HCT116 (cell line): ENCODE measurements at regions not wholly inside any gene's neighbourhood (a gene's known extent, or its start where the extent isn't known, plus 50 kb on each side); places are given as distances from the start of the nearest gene placed in this dataset.

Experiments
- ATAC-seq: fragments of 200-7000 bp; cut with Tn5 transposase; 2 replicates; pipeline ENCODE4 v1.9.1; 2020; ENCODE audit warnings: mild to moderate bottlenecking, moderate library complexity
- BruUV-seq: library from RNA; stranded (reverse); fragments of 400-500 nt; replicated peaks from 2 replicates; lab custom pipeline; 2021; lab: Mats Ljungman, UMichigan
- CTCF ChIA-PET: fragments of 300-600 bp; sonication (Branson Sonifier 250); formaldehyde crosslinking; loops from one replicate; lab custom pipeline; 2021; ENCODE audit warnings: antibody characterized with exemption; lab: Charles Lee
- POLR2A ChIA-PET: fragments of 300-600, 350-600 bp; sonication (Branson Sonifier 250); formaldehyde crosslinking; loops from one replicate; lab custom pipeline; 2021; ENCODE audit warnings: antibody characterized with exemption; lab: Charles Lee
- RAD21 ChIA-PET, 2 experiments: fragments of 300-600 bp; sonication (Branson Sonifier 250); formaldehyde crosslinking; loops; one replicate each; lab custom pipeline; 2023; ENCODE audit warnings: low total read pairs in 2 of 2; ENCODE audit not compliant: uncharacterized antibody in 2 of 2, unreplicated experiment in 2 of 2, low non-redundant PET in 1 of 2; lab: Charles Lee
- DNase-seq: peaks from one replicate; pipeline ENCODE4 v3.0.0-alpha.2; 2010; ENCODE audit warnings: low read depth, low spot score
- H2AFZ ChIP-seq: fragments of 200-600 bp; shearing (Covaris generic), sonication (generic); 2 replicates; pipeline ENCODE4 v1.6.1; 2017; ENCODE audit warnings: low read depth, mixed run types, mixed read lengths, antibody characterized with exemption, low read length; ENCODE audit not compliant: poor library complexity, severe bottlenecking
- H3K27ac ChIP-seq: 2 replicates; pipeline ENCODE4 v1.5.1; 2012; ENCODE audit warnings: low read depth, low read length
- H3K27me3 ChIP-seq: fragments of 200-600 bp; sonication (generic); 2 replicates; pipeline ENCODE4 v1.6.1; 2016; ENCODE audit warnings: mixed run types, low read length, mixed read lengths; ENCODE audit not compliant: insufficient read depth
- H3K36me3 ChIP-seq, 2 experiments: fragments of 200-500 bp in 1 of 2; fragments of 200-600 bp in 1 of 2; sonication (Bioruptor generic) in 1 of 2; sonication (generic) in 1 of 2; 2 replicates each; pipeline versions ENCODE4 v1.5.1 to v1.6.1; 2014 to 2016; ENCODE audit warnings: low read length in 2 of 2, inconsistent platforms in 1 of 2, mixed read lengths in 1 of 2, mixed run types in 1 of 2; ENCODE audit not compliant: insufficient read depth in 2 of 2, control insufficient read depth in 1 of 2
- H3K4me1 ChIP-seq, 2 experiments: fragments of 200-600 bp in 1 of 2; sonication (generic) in 1 of 2; 2 replicates each; pipeline versions ENCODE4 v1.5.1 to v1.6.1; 2012 to 2017; ENCODE audit warnings: low read length in 2 of 2, inconsistent platforms in 1 of 2, mild to moderate bottlenecking in 1 of 2, mixed read lengths in 1 of 2, mixed run types in 1 of 2, moderate library complexity in 1 of 2; ENCODE audit not compliant: insufficient read depth in 2 of 2, control insufficient read depth in 1 of 2
- H3K4me2 ChIP-seq: fragments of 200-600 bp; sonication (generic); 2 replicates; pipeline ENCODE4 v1.6.1; 2017; ENCODE audit warnings: mixed run types, low read length, mixed read lengths
- H3K4me3 ChIP-seq, 2 experiments: fragments of 200-600 bp in 1 of 2; sonication (generic) in 1 of 2; replicated peaks in 1 of 2; 2 replicates each; pipeline ENCODE4 v1.5.1; 2011 to 2016; ENCODE audit warnings: low read length in 2 of 2, control low read depth in 1 of 2, low read depth in 1 of 2, mild to moderate bottlenecking in 1 of 2, mixed read lengths in 1 of 2, mixed run types in 1 of 2
- H3K79me2 ChIP-seq: fragments of 200-600 bp; sonication (generic); 2 replicates; pipeline ENCODE4 v1.6.1; 2017; ENCODE audit warnings: mild to moderate bottlenecking, mixed run types, low read length, moderate library complexity, mixed read lengths; ENCODE audit not compliant: insufficient read depth
- H3K9ac ChIP-seq: fragments of 200-600 bp; sonication (generic); 2 replicates; pipeline ENCODE4 v1.6.1; 2016; ENCODE audit warnings: low read length, mixed read lengths
- H3K9me2 ChIP-seq: fragments of 200-600 bp; sonication (generic), shearing (Covaris generic); 2 replicates; pipeline ENCODE4 v1.6.1; 2017; ENCODE audit warnings: mixed run types, mild to moderate bottlenecking, moderate library complexity; ENCODE audit not compliant: insufficient read depth
- H3K9me3 ChIP-seq, 2 experiments: fragments of 200-500 bp in 1 of 2; fragments of 200-600 bp in 1 of 2; sonication (Bioruptor generic) in 1 of 2; sonication (generic) in 1 of 2; 2 replicates each; pipeline ENCODE4 v1.6.1; 2014 to 2017; ENCODE audit warnings: low read length in 2 of 2, mixed read lengths in 2 of 2, inconsistent platforms in 1 of 2, low read depth in 1 of 2, mild to moderate bottlenecking in 1 of 2, mixed run types in 1 of 2, moderate library complexity in 1 of 2; ENCODE audit not compliant: control insufficient read depth in 1 of 2, insufficient read depth in 1 of 2
- H4K20me1 ChIP-seq: fragments of 200-600 bp; sonication (generic), shearing (Covaris generic); 2 replicates; pipeline ENCODE4 v1.6.1; 2017; ENCODE audit warnings: mixed run types, mild to moderate bottlenecking, moderate library complexity; ENCODE audit not compliant: insufficient read depth
- CBX3 ChIP-seq: IDR thresholded peaks from 2 replicates; pipeline ENCODE4 v1.6.1; 2012; ENCODE audit warnings: low read depth
- CEBPB ChIP-seq: IDR thresholded peaks from 2 replicates; pipeline ENCODE4 v1.6.1; 2012; ENCODE audit warnings: low read depth
- EGR1 ChIP-seq: IDR thresholded peaks from 2 replicates; pipeline ENCODE4 v1.6.1; 2012; ENCODE audit warnings: low read depth
- ELF1 ChIP-seq: IDR thresholded peaks from 2 replicates; pipeline ENCODE4 v1.6.1; 2012; ENCODE audit warnings: low read depth, borderline replicate concordance
- EZH2 ChIP-seq: fragments of 200-600 bp; sonication (generic); IDR thresholded peaks from 2 replicates; pipeline ENCODE4 v1.6.1; 2017; ENCODE audit warnings: antibody characterized with exemption, mixed run types
- EZH2phosphoT487 ChIP-seq: fragments of 200-600 bp; IDR thresholded peaks from 2 replicates; pipeline ENCODE4 v1.6.1; 2018; ENCODE audit warnings: antibody characterized with exemption, borderline replicate concordance
- FOSL1 ChIP-seq: IDR thresholded peaks from 2 replicates; pipeline ENCODE4 v1.6.1; 2012; ENCODE audit warnings: low read depth
- JUND ChIP-seq: IDR thresholded peaks from 2 replicates; pipeline ENCODE4 v1.6.1; 2012
- MAX ChIP-seq: IDR thresholded peaks from 2 replicates; pipeline ENCODE4 v1.6.1; 2012
- POLR2A ChIP-seq: IDR thresholded peaks from 2 replicates; pipeline ENCODE4 v1.7.0; 2011; ENCODE audit warnings: borderline replicate concordance; ENCODE audit not compliant: insufficient read depth, insufficient read length; ENCODE audit errors: extremely low read depth
- RAD21 ChIP-seq: IDR thresholded peaks from 2 replicates; pipeline ENCODE4 v1.6.1; 2012; ENCODE audit warnings: low read depth, mild to moderate bottlenecking
- REST ChIP-seq: IDR thresholded peaks from 2 replicates; pipeline ENCODE4 v1.6.1; 2012; ENCODE audit warnings: low read depth
- SIN3A ChIP-seq: IDR thresholded peaks from 2 replicates; pipeline ENCODE4 v1.6.1; 2012; ENCODE audit warnings: low read depth
- SP1 ChIP-seq: IDR thresholded peaks from 2 replicates; pipeline ENCODE4 v1.6.1; 2012; ENCODE audit warnings: low read depth
- SRF ChIP-seq: IDR thresholded peaks from 2 replicates; pipeline ENCODE4 v1.6.1; 2012; ENCODE audit warnings: low read depth
- TCF7L2 ChIP-seq: IDR thresholded peaks from 2 replicates; pipeline ENCODE4 v1.7.0; 2011; ENCODE audit warnings: borderline replicate concordance, inconsistent platforms; ENCODE audit not compliant: insufficient read depth, insufficient read length; ENCODE audit errors: extremely low read depth
- YY1 ChIP-seq: IDR thresholded peaks from 2 replicates; pipeline ENCODE4 v1.6.1; 2011; ENCODE audit warnings: low read length, low read depth, moderate library complexity, mild to moderate bottlenecking; ENCODE audit not compliant: insufficient replicate concordance; ENCODE audit errors: extremely low read depth
- ZFX ChIP-seq: fragments of 450-650 bp; IDR thresholded peaks from 2 replicates; pipeline ENCODE4 v1.6.1; 2017
- intact Hi-C: fragments of 100-400 bp; cut with micrococcal nuclease; formaldehyde crosslinking; loops from 2 replicates; pipeline ENCODE4 v1.10.0; 2022

DNA sequence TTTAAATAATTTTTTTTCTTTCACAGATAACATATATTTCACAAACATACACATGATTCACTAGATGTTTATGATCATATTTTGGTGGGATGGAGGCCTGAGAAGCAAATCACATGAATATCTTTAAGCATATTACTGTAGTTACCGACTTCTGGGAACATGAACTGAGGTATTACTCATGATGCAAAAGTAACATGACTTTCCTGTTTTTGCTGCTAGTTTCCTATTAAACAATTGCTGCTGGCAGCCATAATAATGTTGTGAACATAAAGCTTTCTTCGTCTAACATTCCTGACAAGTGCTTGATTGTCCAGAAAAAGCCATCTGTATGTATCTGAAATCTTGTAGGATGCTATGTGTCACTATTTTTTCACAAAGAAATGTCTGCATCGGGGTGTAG is 145.4 kb downstream of the MTX2 start:
- no peaks in the 10 kb centered on the region; the same call in 1 of the 2 replicates for H3K27me3 ChIP-seq
- DNase-seq (no peak), ATAC-seq (no peak)
- no peaks in the 10 kb centered on the region for H3K79me2 ChIP-seq
- no peak overlapping the region for H3K4me2 ChIP-seq
- H4K20me1 ChIP-seq, result no peaks in the 10 kb centered on the region
- H3K4me3 ChIP-seq, result no peak overlapping the region
- H3K9me2 ChIP-seq, result no peaks in the 10 kb centered on the region
- intact Hi-C loops, result no loop called here
- no peak for TF ChIP-seq POLR2A
- TF ChIP-seq MAX, result no peak
- no peak for TF ChIP-seq EZH2phosphoT487
- no peak for TF ChIP-seq CBX3
- no peak for TF ChIP-seq SRF
- no peak for TF ChIP-seq SIN3A
- no peak for TF ChIP-seq EGR1
- TF ChIP-seq TCF7L2, result no peak
- TF ChIP-seq FOSL1, result no peak
- TF ChIP-seq YY1, result no peak
- TF ChIP-seq CEBPB, result no peak
- no peak for TF ChIP-seq EZH2
- TF ChIP-seq JUND, result no peak
- TF ChIP-seq ELF1, result no peak
- TF ChIP-seq ZFX, result no peak
- no peak for TF ChIP-seq RAD21
- TF ChIP-seq REST, result no peak
- TF ChIP-seq SP1, result no peak
- no peak overlapping the region for H3K9ac ChIP-seq
- ChIA-PET POLR2A (no interaction called here), RAD21 (no interaction called here), CTCF (no interaction called here)
- no peak overlapping the region for H3K27ac ChIP-seq
- no peaks in the 10 kb centered on the region for H3K9me3 ChIP-seq
- no TSS peak for BruUV-seq
- no peaks in the 10 kb centered on the region for H3K36me3 ChIP-seq
- H3K4me1 ChIP-seq, result peaks cover 0 to 4% of the 10 kb centered on the region in 2 experiments; a peak in 1 of 4 replicates
- H2AFZ ChIP-seq, result no peak overlapping the region
